Keratinocyte (primary cell): ENCODE measurements at regions not wholly inside any gene's neighbourhood (a gene's known extent, or its start where the extent isn't known, plus 50 kb on each side); places are given as distances from the start of the nearest gene placed in this dataset.

Experiments used
- DNase-seq: peaks from one replicate; pipeline ENCODE4 v3.0.0-alpha.2; 2011; ENCODE audit warnings: low read depth, missing footprints, low spot score
- FAIRE-seq: peaks from 2 replicates; lab custom pipeline; 2011; peaks lifted over from hg19 to GRCh38; lab: Jason Lieb, UNC
- H2AFZ ChIP-seq: 2 replicates; pipeline ENCODE4 v1.6.0; 2012; ENCODE audit warnings: low read length, control low read depth, inconsistent platforms; ENCODE audit not compliant: control insufficient read depth
- H3K27ac ChIP-seq: 2 replicates; pipeline ENCODE4 v1.5.1; 2011; ENCODE audit warnings: low read length; ENCODE audit not compliant: control insufficient read depth, insufficient read depth
- H3K27me3 ChIP-seq: 3 replicates; pipeline ENCODE4 v1.6.0; 2011; ENCODE audit warnings: low read length; ENCODE audit not compliant: control insufficient read depth, insufficient read depth; ENCODE audit errors: extremely low read depth
- H3K36me3 ChIP-seq, 2 experiments: 2 replicates in 1 of 2; 3 replicates in 1 of 2; pipeline ENCODE4 v1.5.1; 2011; ENCODE audit warnings: low read length in 2 of 2, mild to moderate bottlenecking in 1 of 2; ENCODE audit not compliant: control insufficient read depth in 2 of 2, insufficient read depth in 2 of 2; ENCODE audit errors: extremely low read depth in 1 of 2
- H3K4me1 ChIP-seq: 3 replicates; pipeline ENCODE4 v1.5.1; 2011; ENCODE audit warnings: low read length; ENCODE audit not compliant: control insufficient read depth, insufficient read depth; ENCODE audit errors: extremely low read depth
- H3K4me2 ChIP-seq: 3 replicates; pipeline ENCODE4 v1.6.0; 2011; ENCODE audit warnings: low read depth, low read length; ENCODE audit not compliant: control insufficient read depth, insufficient read depth; ENCODE audit errors: extremely low read depth
- H3K4me3 ChIP-seq, 3 experiments: fragments of 200-600 bp in 1 of 3; sonication (generic) in 1 of 3; 2 replicates in 2 of 3; 3 replicates in 1 of 3; pipeline ENCODE4 v1.5.1; 2011 to 2016; ENCODE audit warnings: low read length in 3 of 3, mild to moderate bottlenecking in 3 of 3, control low read depth in 2 of 3, inconsistent platforms in 1 of 3, low read depth in 1 of 3, mixed read lengths in 1 of 3, mixed run types in 1 of 3, moderate library complexity in 1 of 3; ENCODE audit not compliant: control insufficient read depth in 2 of 3, insufficient read depth in 2 of 3; ENCODE audit errors: extremely low read depth in 1 of 3
- H3K79me2 ChIP-seq: 2 replicates; pipeline ENCODE4 v1.6.0; 2012; ENCODE audit warnings: low read length; ENCODE audit not compliant: control insufficient read depth, insufficient read depth
- H3K9ac ChIP-seq: 3 replicates; pipeline ENCODE4 v1.6.0; 2011; ENCODE audit warnings: low read length; ENCODE audit not compliant: control insufficient read depth, insufficient read depth; ENCODE audit errors: extremely low read depth
- H3K9me1 ChIP-seq: 3 replicates; pipeline ENCODE4 v1.6.0; 2011; ENCODE audit warnings: low read length; ENCODE audit not compliant: control insufficient read depth, insufficient read depth; ENCODE audit errors: extremely low read depth
- H3K9me3 ChIP-seq: 2 replicates; pipeline ENCODE4 v1.5.1; 2012; ENCODE audit warnings: low read depth, low read length; ENCODE audit not compliant: control insufficient read depth
- H4K20me1 ChIP-seq: 3 replicates; pipeline ENCODE4 v1.6.0; 2011; ENCODE audit warnings: low read length; ENCODE audit not compliant: control insufficient read depth, insufficient read depth; ENCODE audit errors: extremely low read depth
- EZH2 ChIP-seq: IDR thresholded peaks from one replicate; pipeline ENCODE4 v1.6.1; 2012; ENCODE audit warnings: inconsistent platforms, mild to moderate bottlenecking, low read length, moderate library complexity
- dilution Hi-C: fragments of 300-500 bp; cut with MboI; formaldehyde crosslinking; loops from one replicate; pipeline ENCODE4 v1.7.0; 2020; ENCODE audit warnings: low sequenced_read_pairs; ENCODE audit not compliant: extremely low pct_ligation_motif_present
- TF ChIP-seq, protein P1 (sequence below), 3 experiments: IDR thresholded peaks in 1 of 3; conservative IDR thresholded peaks in 1 of 3; optimal IDR thresholded peaks in 1 of 3; 2 replicates in 2 of 3; 3 replicates in 1 of 3; pipeline versions ENCODE3 to v1.5.1; 2011; ENCODE audit warnings: low read length in 3 of 3, mild to moderate bottlenecking in 3 of 3, moderate library complexity in 2 of 3, control low read depth in 1 of 3, inconsistent platforms in 1 of 3; ENCODE audit not compliant: insufficient read depth in 2 of 3; ENCODE audit errors: extremely low read depth in 1 of 3

GRCh38 chr16:82567175-82567574, 59.6 kb upstream of the CDH13 start:
- Histone ChIP-seq H3K36me3 (no peaks in the 10 kb centered on the region), H3K9me1 (no peaks in the 10 kb centered on the region), H3K27me3 (peaks cover 6% of the 10 kb centered on the region), H4K20me1 (no peaks in the 10 kb centered on the region), H3K4me3 (no peak overlapping the region), H3K4me2 (no peak overlapping the region), H3K79me2 (no peaks in the 10 kb centered on the region), H3K9ac (no peak overlapping the region), H3K4me1 (no peaks in the 10 kb centered on the region), H2AFZ (no peak overlapping the region), H3K9me3 (no peaks in the 10 kb centered on the region), H3K27ac (no peak overlapping the region)
- dilution Hi-C loops, result no loop called here
- no peak for TF ChIP-seq EZH2
- TF ChIP-seq, protein P1, sequence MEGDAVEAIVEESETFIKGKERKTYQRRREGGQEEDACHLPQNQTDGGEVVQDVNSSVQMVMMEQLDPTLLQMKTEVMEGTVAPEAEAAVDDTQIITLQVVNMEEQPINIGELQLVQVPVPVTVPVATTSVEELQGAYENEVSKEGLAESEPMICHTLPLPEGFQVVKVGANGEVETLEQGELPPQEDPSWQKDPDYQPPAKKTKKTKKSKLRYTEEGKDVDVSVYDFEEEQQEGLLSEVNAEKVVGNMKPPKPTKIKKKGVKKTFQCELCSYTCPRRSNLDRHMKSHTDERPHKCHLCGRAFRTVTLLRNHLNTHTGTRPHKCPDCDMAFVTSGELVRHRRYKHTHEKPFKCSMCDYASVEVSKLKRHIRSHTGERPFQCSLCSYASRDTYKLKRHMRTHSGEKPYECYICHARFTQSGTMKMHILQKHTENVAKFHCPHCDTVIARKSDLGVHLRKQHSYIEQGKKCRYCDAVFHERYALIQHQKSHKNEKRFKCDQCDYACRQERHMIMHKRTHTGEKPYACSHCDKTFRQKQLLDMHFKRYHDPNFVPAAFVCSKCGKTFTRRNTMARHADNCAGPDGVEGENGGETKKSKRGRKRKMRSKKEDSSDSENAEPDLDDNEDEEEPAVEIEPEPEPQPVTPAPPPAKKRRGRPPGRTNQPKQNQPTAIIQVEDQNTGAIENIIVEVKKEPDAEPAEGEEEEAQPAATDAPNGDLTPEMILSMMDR (optimal IDR thresholded peaks at IDR 0.05 in 1 of 3, IDR thresholded peaks at IDR 0.05 in 1 of 3, conservative IDR thresholded peaks at IDR 0.05 in 1 of 3; ENCODE audit: extremely low read depth in 1 of 3, insufficient read depth in 2 of 3, low read length in 3 of 3), result no peak
- FAIRE-seq, result no peak
- DNase-seq, result no peak

GRCh38 chr16:82563401-82563800, 63.4 kb upstream of the CDH13 start:
- no peak for FAIRE-seq
- dilution Hi-C loops, result no loop called here

More at GRCh38 chr16:82563401-82563800, 63.4 kb upstream of the CDH13 start:
- Histone ChIP-seq H3K4me1 (no peaks in the 10 kb centered on the region), H3K79me2 (no peaks in the 10 kb centered on the region), H3K4me3 (no peak overlapping the region), H3K27ac (no peak overlapping the region), H3K9me3 (no peaks in the 10 kb centered on the region), H4K20me1 (no peaks in the 10 kb centered on the region), H3K27me3 (peaks cover 2% of the 10 kb centered on the region), H2AFZ (no peak overlapping the region), H3K9ac (no peak overlapping the region), H3K4me2 (no peak overlapping the region), H3K36me3 (no peaks in the 10 kb centered on the region), H3K9me1 (no peaks in the 10 kb centered on the region)
- DNase-seq, result no peak
- no peak for TF ChIP-seq EZH2
- TF ChIP-seq, protein P1 (optimal IDR thresholded peaks at IDR 0.05 in 1 of 3, IDR thresholded peaks at IDR 0.05 in 1 of 3, conservative IDR thresholded peaks at IDR 0.05 in 1 of 3; ENCODE audit: extremely low read depth in 1 of 3, insufficient read depth in 2 of 3, low read length in 3 of 3), result no peak
